B cell (primary cell): ENCODE measurements at regions not wholly inside any gene's neighbourhood (a gene's known extent, or its start where the extent isn't known, plus 50 kb on each side); places are given as distances from the start of the nearest gene placed in this dataset.

Experiments used
- ATAC-seq: fragments of 200-7000 bp; cut with Tn5 transposase; one replicate; pipeline ENCODE4 v1.10.0; 2021; ENCODE audit warnings: low read depth, mild to moderate bottlenecking, moderate number of reproducible peaks, moderate library complexity
- CTCF ChIA-PET: fragments of 350-600 bp; sonication (Branson Sonifier 250); formaldehyde crosslinking; loops from one replicate; lab custom pipeline; 2021; ENCODE audit warnings: antibody characterized with exemption, inconsistent platforms; lab: Charles Lee
- POLR2A ChIA-PET: fragments of 350-600 bp; sonication (Branson Sonifier 250); formaldehyde crosslinking; loops from one replicate; lab custom pipeline; 2021; ENCODE audit warnings: antibody characterized with exemption; lab: Charles Lee
- DNase-seq: peaks from one replicate; pipeline ENCODE4 v3.0.0; 2013
- H2AFZ ChIP-seq: 2 replicates; pipeline ENCODE4 v1.6.1; 2012; ENCODE audit warnings: mild to moderate bottlenecking, low read depth, low read length; ENCODE audit not compliant: insufficient read depth, poor library complexity, severe bottlenecking
- H3K27ac ChIP-seq, 2 donors: 1 replicate in 1 of 2; 2 replicates in 1 of 2; pipeline ENCODE4 v1.5.1; 2012 to 2013; ENCODE audit warnings: low read length in 2 of 2, mild to moderate bottlenecking in 2 of 2, moderate library complexity in 1 of 2
- H3K27me3 ChIP-seq, 4 experiments: fragments of 200-600 bp in 1 of 4; sonication (generic) in 1 of 4; replicated peaks in 1 of 4; 1 replicate in 2 of 4; 2 replicates in 2 of 4; pipeline versions ENCODE4 v1.6.1 to v1.7.0; 2013 to 2016; ENCODE audit warnings: low read length in 3 of 4, mild to moderate bottlenecking in 2 of 4, mixed read lengths in 1 of 4, moderate library complexity in 1 of 4; ENCODE audit not compliant: insufficient read depth in 4 of 4, control insufficient read depth in 3 of 4; ENCODE audit errors: control extremely low read depth in 1 of 4
- H3K36me3 ChIP-seq, 2 experiments: replicated peaks in 1 of 2; 1 replicate in 1 of 2; 2 replicates in 1 of 2; pipeline versions ENCODE4 v1.6.1 to v1.7.1; 2013; ENCODE audit warnings: low read length in 1 of 2; ENCODE audit not compliant: insufficient read depth in 2 of 2, control insufficient read depth in 1 of 2; ENCODE audit errors: control extremely low read depth in 1 of 2, extremely low read depth in 1 of 2
- H3K4me1 ChIP-seq, 2 donors: fragments of 200-600 bp in 1 of 2; sonication (generic) in 1 of 2; 1 replicate in 1 of 2; 2 replicates in 1 of 2; pipeline versions ENCODE4 v1.5.1 to v1.6.1; 2013 to 2017; ENCODE audit warnings: low read length in 2 of 2; ENCODE audit not compliant: control insufficient read depth in 2 of 2, insufficient read depth in 2 of 2
- H3K4me2 ChIP-seq: replicated peaks from 2 replicates; pipeline ENCODE3; 2012; ENCODE audit warnings: mild to moderate bottlenecking, low read depth, low read length; ENCODE audit not compliant: poor library complexity, severe bottlenecking
- H3K4me3 ChIP-seq, 5 experiments: fragments of 200-600 bp in 1 of 5; sonication (generic) in 1 of 5; 1 replicate in 3 of 5; 2 replicates in 2 of 5; pipeline versions ENCODE4 v1.5.1 to v1.7.0; 2011 to 2016; ENCODE audit warnings: low read length in 4 of 5, mild to moderate bottlenecking in 4 of 5, low read depth in 2 of 5, control low read depth in 1 of 5, moderate library complexity in 1 of 5; ENCODE audit not compliant: insufficient read depth in 1 of 5; ENCODE audit errors: control extremely low read depth in 1 of 5, extremely low read depth in 1 of 5
- H3K79me2 ChIP-seq: fragments of 200-600 bp; sonication (generic); one replicate; pipeline ENCODE4 v1.6.0; 2016; ENCODE audit warnings: low read length; ENCODE audit not compliant: control insufficient read depth, insufficient read depth
- H3K9ac ChIP-seq: fragments of 200-600 bp; sonication (generic); 2 replicates; pipeline ENCODE4 v1.6.1; 2017; ENCODE audit warnings: mild to moderate bottlenecking, low read length, moderate library complexity
- H3K9me3 ChIP-seq, 3 donors: one replicate each; pipeline versions ENCODE4 v1.6.1 to v1.7.1; 2013; ENCODE audit warnings: low read length in 2 of 3; ENCODE audit not compliant: control insufficient read depth in 2 of 3, insufficient read depth in 1 of 3; ENCODE audit errors: control extremely low read depth in 1 of 3
- H4K20me1 ChIP-seq: 2 replicates; pipeline ENCODE4 v1.6.0; 2012; ENCODE audit warnings: mild to moderate bottlenecking, low read length; ENCODE audit not compliant: insufficient read depth, control insufficient read depth, poor library complexity, severe bottlenecking
- H3K27ac Mint-ChIP-seq: one replicate; pipeline ENCODE4 v1.8.0; 2021; ENCODE audit warnings: mixed read lengths
- H3K27me3 Mint-ChIP-seq: one replicate; pipeline ENCODE4 v1.8.0; 2021; ENCODE audit warnings: mixed read lengths
- H3K4me1 Mint-ChIP-seq: one replicate; pipeline ENCODE4 v1.8.0; 2021; ENCODE audit warnings: mixed read lengths
- H3K4me3 Mint-ChIP-seq: one replicate; pipeline ENCODE4 v1.8.0; 2021; ENCODE audit warnings: mixed read lengths
- H3K9me3 Mint-ChIP-seq: one replicate; pipeline ENCODE4 v1.8.0; 2022; ENCODE audit warnings: mixed read lengths; ENCODE audit not compliant: insufficient read depth
- EZH2 ChIP-seq: IDR thresholded peaks from 2 replicates; pipeline ENCODE4 v1.6.1; 2012; ENCODE audit warnings: borderline replicate concordance, low read depth, mild to moderate bottlenecking, moderate library complexity, low read length; ENCODE audit not compliant: insufficient read depth, poor library complexity, severe bottlenecking
- WGBS: methylation state at CpG from one replicate; pipeline ENCODE4 v1.1.5; 2013; ENCODE audit warnings: missing lambda C conversion rate; ENCODE audit not compliant: insufficient coverage; 5-methylcytosine and 5-hydroxymethylcytosine counted together
- intact Hi-C: fragments of 100-400 bp; cut with micrococcal nuclease; formaldehyde crosslinking; loops from one replicate; pipeline ENCODE4 v1.10.0; 2022
- TF ChIP-seq, protein P1 (sequence below): fragments of 200-600 bp; IDR thresholded peaks from one replicate; pipeline ENCODE4 v1.8.0; 2022; ENCODE audit warnings: antibody characterized with exemption, mild to moderate bottlenecking

DNA sequence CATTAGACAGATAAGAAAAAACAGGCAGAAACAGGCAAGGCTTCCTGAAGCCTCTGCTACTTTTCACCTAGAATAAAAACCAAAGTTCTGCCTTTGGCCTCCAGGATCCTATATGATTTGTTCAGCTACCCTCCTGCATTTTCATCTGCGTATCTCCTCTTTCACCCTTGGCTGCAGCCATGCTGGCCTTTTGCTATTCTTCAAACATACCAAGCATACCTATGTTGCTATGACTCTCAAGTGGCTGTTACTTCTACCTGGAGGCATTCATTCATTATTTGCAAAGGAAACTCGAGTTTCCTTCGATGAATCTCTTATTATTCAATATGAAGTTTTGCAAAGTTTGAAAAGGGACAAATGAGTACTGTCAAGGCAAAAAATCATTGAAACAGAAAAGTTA is 106.4 kb upstream of the HNMT start:
- H3K9me3 ChIP-seq, result no peaks in the 10 kb centered on the region
- no peaks in the 10 kb centered on the region for H4K20me1 ChIP-seq
- no peaks in the 10 kb centered on the region for H3K36me3 ChIP-seq
- H3K9ac ChIP-seq, result no peak overlapping the region
- no peak overlapping the region for H2AFZ ChIP-seq
- Mint-ChIP-seq H3K4me3 (no peak overlapping the region), H3K27me3 (peaks cover 5% of the 10 kb centered on the region), H3K9me3 (no peaks in the 10 kb centered on the region), H3K27ac (no peak overlapping the region), H3K4me1 (no peaks in the 10 kb centered on the region)
- H3K4me2 ChIP-seq, result no peak overlapping the region
- ChIA-PET POLR2A (no interaction called here), CTCF (interaction anchor here (2.3 kb wide), 1 partner anchor 8 kb away, joined by 9 read pairs; no protein-coding TSS in a partner anchor)
- DNase-seq (no peak), ATAC-seq (no peak)
- H3K4me1 ChIP-seq, result no peaks in the 10 kb centered on the region
- 100% methylated on average over 1 of the region's 3 CpGs for WGBS
- peaks cover 0 to 5% (median 0%) of the 10 kb centered on the region in 4 experiments for H3K27me3 ChIP-seq
- intact Hi-C loops, result no loop called here
- TF ChIP-seq, protein P1, sequence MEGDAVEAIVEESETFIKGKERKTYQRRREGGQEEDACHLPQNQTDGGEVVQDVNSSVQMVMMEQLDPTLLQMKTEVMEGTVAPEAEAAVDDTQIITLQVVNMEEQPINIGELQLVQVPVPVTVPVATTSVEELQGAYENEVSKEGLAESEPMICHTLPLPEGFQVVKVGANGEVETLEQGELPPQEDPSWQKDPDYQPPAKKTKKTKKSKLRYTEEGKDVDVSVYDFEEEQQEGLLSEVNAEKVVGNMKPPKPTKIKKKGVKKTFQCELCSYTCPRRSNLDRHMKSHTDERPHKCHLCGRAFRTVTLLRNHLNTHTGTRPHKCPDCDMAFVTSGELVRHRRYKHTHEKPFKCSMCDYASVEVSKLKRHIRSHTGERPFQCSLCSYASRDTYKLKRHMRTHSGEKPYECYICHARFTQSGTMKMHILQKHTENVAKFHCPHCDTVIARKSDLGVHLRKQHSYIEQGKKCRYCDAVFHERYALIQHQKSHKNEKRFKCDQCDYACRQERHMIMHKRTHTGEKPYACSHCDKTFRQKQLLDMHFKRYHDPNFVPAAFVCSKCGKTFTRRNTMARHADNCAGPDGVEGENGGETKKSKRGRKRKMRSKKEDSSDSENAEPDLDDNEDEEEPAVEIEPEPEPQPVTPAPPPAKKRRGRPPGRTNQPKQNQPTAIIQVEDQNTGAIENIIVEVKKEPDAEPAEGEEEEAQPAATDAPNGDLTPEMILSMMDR, result no peak
- TF ChIP-seq EZH2, result no peak
- H3K27ac ChIP-seq, result no peak overlapping the region
- H3K79me2 ChIP-seq, result no peaks in the 10 kb centered on the region
- H3K4me3 ChIP-seq, result no peak overlapping the region

DNA sequence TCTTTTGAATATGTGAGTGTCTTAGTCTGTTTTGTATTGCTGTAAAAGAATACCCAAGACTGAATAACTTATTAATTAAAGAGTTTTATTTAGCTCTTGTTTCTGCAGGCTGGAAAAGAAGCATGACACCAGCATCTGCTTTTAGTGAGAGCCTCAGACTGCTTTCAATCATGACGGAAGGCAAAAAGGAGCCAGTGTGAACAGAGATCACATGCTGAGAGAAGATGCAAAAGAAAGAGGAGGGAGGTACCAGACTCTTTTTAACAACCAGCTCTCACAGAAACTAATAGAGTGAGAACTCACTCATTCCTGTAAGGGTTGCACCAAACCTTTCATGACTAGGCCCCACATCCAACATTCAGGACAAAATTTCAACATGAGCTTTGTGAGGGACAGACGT is 101.6 kb upstream of the HNMT start:
- Mint-ChIP-seq H3K9me3 (no peaks in the 10 kb centered on the region), H3K4me1 (no peaks in the 10 kb centered on the region), H3K4me3 (no peak overlapping the region), H3K27me3 (peaks cover 12% of the 10 kb centered on the region), H3K27ac (no peak overlapping the region)
- Histone ChIP-seq H3K36me3 (no peaks in the 10 kb centered on the region), H3K9me3 (no peaks in the 10 kb centered on the region), H3K79me2 (no peaks in the 10 kb centered on the region), H3K4me1 (no peaks in the 10 kb centered on the region), H3K4me3 (no peak overlapping the region), H2AFZ (no peak overlapping the region), H3K27ac (no peak overlapping the region), H3K9ac (no peak overlapping the region), H3K27me3 (peaks cover 0 to 5% (median 0%) of the 10 kb centered on the region in 4 experiments), H4K20me1 (no peaks in the 10 kb centered on the region), H3K4me2 (no peak overlapping the region)
- TF ChIP-seq EZH2, result no peak
- TF ChIP-seq, protein P1, result no peak
- intact Hi-C loops, result no loop called here
- DNase-seq (no peak), ATAC-seq (no peak)
- ChIA-PET POLR2A (no interaction called here), CTCF (interaction anchor here (1.2 to 2.2 kb wide), 8 partner anchors 8 to 966 kb away, joined by 3 to 8 read pairs (median 5); no protein-coding TSS in a partner anchor)
- 100% methylated on average over 1 of the region's 2 CpGs for WGBS
